Mesendoderm (in vitro differentiated cells): ENCODE measurements at regions not wholly inside any gene's neighbourhood (a gene's known extent, or its start where the extent isn't known, plus 50 kb on each side); places are given as distances from the start of the nearest gene placed in this dataset.

Experiments used
- DNase-seq: peaks from one replicate; pipeline ENCODE4 v3.0.0; 2013
- H2AK5ac ChIP-seq: 2 replicates; pipeline ENCODE4 v1.6.1; 2013; ENCODE audit warnings: low read length, inconsistent platforms
- H2BK120ac ChIP-seq: 2 replicates; pipeline ENCODE4 v1.6.1; 2013; ENCODE audit warnings: low read depth, mild to moderate bottlenecking, low read length, moderate library complexity, mixed read lengths
- H2BK15ac ChIP-seq: replicated peaks from 2 replicates; pipeline ENCODE4 v1.6.1; 2013; ENCODE audit warnings: low read depth, mild to moderate bottlenecking, moderate library complexity
- H2BK5ac ChIP-seq: 2 replicates; pipeline ENCODE4 v1.6.1; 2013; ENCODE audit warnings: low read length, inconsistent platforms
- H3K18ac ChIP-seq: 2 replicates; pipeline ENCODE4 v1.6.1; 2013; ENCODE audit warnings: mild to moderate bottlenecking, low read length, mixed read lengths
- H3K23ac ChIP-seq: one replicate; pipeline ENCODE4 v1.6.1; 2013; ENCODE audit warnings: low read length
- H3K27ac ChIP-seq: 2 replicates; pipeline ENCODE4 v1.5.1; 2013; ENCODE audit warnings: low read depth, mild to moderate bottlenecking, inconsistent platforms, low read length, moderate library complexity
- H3K27me3 ChIP-seq: 2 replicates; pipeline ENCODE4 v1.6.1; 2013; ENCODE audit warnings: low read length, control low read depth, mild to moderate bottlenecking, inconsistent platforms; ENCODE audit not compliant: insufficient read depth, poor library complexity
- H3K36me3 ChIP-seq: 2 replicates; pipeline ENCODE4 v1.6.1; 2013; ENCODE audit warnings: low read length, inconsistent platforms; ENCODE audit not compliant: control insufficient read depth, insufficient read depth
- H3K4ac ChIP-seq: one replicate; pipeline ENCODE4 v1.6.1; 2013; ENCODE audit warnings: low read depth, mild to moderate bottlenecking, low read length, moderate library complexity
- H3K4me1 ChIP-seq: 2 replicates; pipeline ENCODE4 v1.6.1; 2013; ENCODE audit warnings: low read depth, low read length, inconsistent platforms; ENCODE audit not compliant: control insufficient read depth
- H3K4me2 ChIP-seq: 2 replicates; pipeline ENCODE4 v1.6.1; 2013; ENCODE audit warnings: low read length
- H3K4me3 ChIP-seq: 2 replicates; pipeline ENCODE4 v1.5.1; 2013; ENCODE audit warnings: mild to moderate bottlenecking, low read length
- H3K56ac ChIP-seq: one replicate; pipeline ENCODE4 v1.6.1; 2013; ENCODE audit warnings: low read length
- H3K79me1 ChIP-seq: 2 replicates; pipeline ENCODE4 v1.6.1; 2013; ENCODE audit warnings: low read length, inconsistent platforms
- H3K79me2 ChIP-seq: 2 replicates; pipeline ENCODE4 v1.6.1; 2013; ENCODE audit warnings: mild to moderate bottlenecking, low read length; ENCODE audit not compliant: control insufficient read depth, insufficient read depth
- H3K9ac ChIP-seq: 2 replicates; pipeline ENCODE4 v1.6.1; 2013; ENCODE audit warnings: low read length, inconsistent platforms
- H4K5ac ChIP-seq: one replicate; pipeline ENCODE4 v1.6.1; 2013; ENCODE audit warnings: low read length
- H4K8ac ChIP-seq: one replicate; pipeline ENCODE4 v1.6.1; 2013; ENCODE audit warnings: low read depth, mild to moderate bottlenecking, control low read depth, low read length, moderate library complexity
- WGBS: extraction: QIAGEN DNeasy Blood & Tissue Kit; methylation state at CpG from one replicate; pipeline ENCODE4 v1.1.7; 2013; ENCODE audit warnings: low lambda C conversion rate, missing lambda C conversion rate; ENCODE audit not compliant: insufficient coverage; ENCODE audit errors: extremely low coverage; 5-methylcytosine and 5-hydroxymethylcytosine counted together

DNA sequence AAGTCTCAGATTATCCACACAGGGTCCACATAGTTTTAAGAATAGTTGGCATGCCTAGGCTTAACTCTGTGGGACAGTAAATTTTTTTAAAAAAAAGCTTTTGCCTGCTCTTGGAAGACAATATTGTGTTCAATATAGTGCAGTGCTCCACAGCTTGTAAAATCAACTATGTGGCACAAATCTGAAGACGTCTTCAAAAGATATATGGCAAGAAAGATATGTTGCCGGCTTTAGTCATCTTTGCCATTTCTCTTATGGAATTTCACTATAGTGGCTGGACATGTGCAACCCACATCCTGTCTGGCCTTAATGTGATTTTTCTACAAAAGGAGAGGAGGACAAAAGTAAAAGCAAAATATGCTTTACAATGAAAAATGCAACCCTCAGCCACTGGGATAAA is 90.5 kb downstream of the MGST1 start:
- H3K4ac ChIP-seq: no peak overlapping the region
- H3K27me3 ChIP-seq: no peaks in the 10 kb centered on the region
- WGBS: no CpG with 5 or more reads among the region's 2 CpGs
- H3K36me3 ChIP-seq: no peaks in the 10 kb centered on the region
- no peak overlapping the region for H3K18ac ChIP-seq
- H3K79me1 ChIP-seq: no peaks in the 10 kb centered on the region
- H3K9ac ChIP-seq: no peak overlapping the region
- H2BK15ac ChIP-seq: no peak overlapping the region
- no peak overlapping the region for H3K23ac ChIP-seq
- no peak overlapping the region for H4K5ac ChIP-seq
- no peak overlapping the region for H2BK5ac ChIP-seq
- no peaks in the 10 kb centered on the region for H3K4me1 ChIP-seq
- no peak overlapping the region for H3K56ac ChIP-seq
- no peak overlapping the region for H3K27ac ChIP-seq
- H3K4me2 ChIP-seq: no peak overlapping the region
- DNase-seq: no peak
- H3K4me3 ChIP-seq: no peak overlapping the region
- no peak overlapping the region for H2AK5ac ChIP-seq
- no peak overlapping the region for H2BK120ac ChIP-seq
- H4K8ac ChIP-seq: no peak overlapping the region
- no peaks in the 10 kb centered on the region for H3K79me2 ChIP-seq

- H3K4me3 ChIP-seq: no peak overlapping the region
- no peaks in the 10 kb centered on the region for H3K79me1 ChIP-seq
- no peak overlapping the region for H2AK5ac ChIP-seq
- no peak overlapping the region for H3K4ac ChIP-seq
- no peak overlapping the region for H3K9ac ChIP-seq
- H3K4me2 ChIP-seq: no peak overlapping the region
- DNase-seq: no peak
- H3K36me3 ChIP-seq: no peaks in the 10 kb centered on the region
- H3K79me2 ChIP-seq: no peaks in the 10 kb centered on the region
- no peak overlapping the region for H2BK120ac ChIP-seq
- H3K27ac ChIP-seq: no peak overlapping the region
- H3K4me1 ChIP-seq: peaks cover 6% of the 10 kb centered on the region
- no CpG with 5 or more reads among the region's 2 CpGs for WGBS
- no peak overlapping the region for H4K5ac ChIP-seq
- no peak overlapping the region for H2BK5ac ChIP-seq
- H3K18ac ChIP-seq: no peak overlapping the region
- H3K23ac ChIP-seq: no peak overlapping the region
- H4K8ac ChIP-seq: no peak overlapping the region
- no peaks in the 10 kb centered on the region for H3K27me3 ChIP-seq
- H3K56ac ChIP-seq: no peak overlapping the region
- no peak overlapping the region for H2BK15ac ChIP-seq
These were observed 102.0 kb downstream of the MGST1 start for GRCh38 chr12:16449459-16449858.

DNA sequence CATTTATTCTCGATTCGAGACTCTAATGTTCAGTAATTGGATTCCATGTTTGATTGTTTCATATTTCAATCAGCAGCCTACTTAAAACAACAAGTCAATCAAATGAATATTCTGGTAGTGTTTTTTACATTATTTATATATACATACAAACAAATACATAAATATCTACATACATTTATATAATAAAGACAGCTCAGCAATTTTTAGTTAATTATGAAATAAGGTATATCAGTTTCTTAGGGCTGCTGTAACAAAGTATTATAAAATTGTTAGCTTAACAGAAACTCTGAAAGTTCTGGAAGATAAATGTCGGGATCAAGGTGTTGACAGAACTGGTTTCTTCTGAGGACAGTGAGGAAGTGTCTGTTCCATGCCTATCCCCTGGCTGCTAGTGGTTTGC is 105.9 kb downstream of the MGST1 start:
- Histone ChIP-seq H4K8ac (no peak overlapping the region), H3K79me2 (no peaks in the 10 kb centered on the region), H3K27ac (no peak overlapping the region), H2AK5ac (no peak overlapping the region), H2BK5ac (no peak overlapping the region), H3K9ac (no peak overlapping the region), H3K4me1 (peaks cover 6% of the 10 kb centered on the region), H3K23ac (no peak overlapping the region), H3K27me3 (no peaks in the 10 kb centered on the region), H3K79me1 (no peaks in the 10 kb centered on the region), H2BK15ac (no peak overlapping the region), H3K36me3 (no peaks in the 10 kb centered on the region), H3K4me3 (no peak overlapping the region), H2BK120ac (no peak overlapping the region), H3K4me2 (no peak overlapping the region), H3K56ac (no peak overlapping the region), H3K4ac (no peak overlapping the region), H3K18ac (no peak overlapping the region), H4K5ac (no peak overlapping the region)
- no peak for DNase-seq
- no CpG with 5 or more reads among the region's 3 CpGs for WGBS

DNA sequence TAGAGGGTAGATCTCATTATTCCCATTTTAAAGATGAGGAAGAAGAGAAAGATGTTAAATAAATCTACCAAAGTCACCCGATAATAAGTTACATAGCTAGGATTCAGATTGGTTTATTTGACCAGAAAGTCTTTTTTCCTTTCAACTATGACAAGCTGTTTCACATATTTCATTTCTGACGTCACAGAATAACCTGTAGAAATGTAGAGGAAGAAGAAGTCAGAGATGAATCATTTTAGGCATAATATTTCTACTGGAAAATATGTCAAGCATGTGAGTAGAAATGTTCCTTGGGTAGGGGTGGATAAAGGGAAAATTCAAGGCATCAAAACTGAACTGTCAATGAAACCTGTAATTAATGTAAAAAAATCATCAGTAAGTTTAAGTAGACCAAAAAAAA is 107.0 kb downstream of the MGST1 start:
- H3K79me2 ChIP-seq: no peaks in the 10 kb centered on the region
- no peak overlapping the region for H4K8ac ChIP-seq
- H3K36me3 ChIP-seq: no peaks in the 10 kb centered on the region
- no peaks in the 10 kb centered on the region for H3K27me3 ChIP-seq
- no peaks in the 10 kb centered on the region for H3K79me1 ChIP-seq
- no peak overlapping the region for H2BK15ac ChIP-seq
- no peak overlapping the region for H3K4me3 ChIP-seq
- no peak overlapping the region for H2BK5ac ChIP-seq
- peaks cover 6% of the 10 kb centered on the region for H3K4me1 ChIP-seq
- no peak for DNase-seq
- no peak overlapping the region for H3K9ac ChIP-seq
- no peak overlapping the region for H3K56ac ChIP-seq
- no peak overlapping the region for H4K5ac ChIP-seq
- no peak overlapping the region for H3K4me2 ChIP-seq
- H2BK120ac ChIP-seq: no peak overlapping the region
- H3K23ac ChIP-seq: no peak overlapping the region
- no peak overlapping the region for H3K4ac ChIP-seq
- no peak overlapping the region for H3K27ac ChIP-seq
- H3K18ac ChIP-seq: no peak overlapping the region
- WGBS: no CpG with 5 or more reads among the region's 2 CpGs
- H2AK5ac ChIP-seq: no peak overlapping the region

DNA sequence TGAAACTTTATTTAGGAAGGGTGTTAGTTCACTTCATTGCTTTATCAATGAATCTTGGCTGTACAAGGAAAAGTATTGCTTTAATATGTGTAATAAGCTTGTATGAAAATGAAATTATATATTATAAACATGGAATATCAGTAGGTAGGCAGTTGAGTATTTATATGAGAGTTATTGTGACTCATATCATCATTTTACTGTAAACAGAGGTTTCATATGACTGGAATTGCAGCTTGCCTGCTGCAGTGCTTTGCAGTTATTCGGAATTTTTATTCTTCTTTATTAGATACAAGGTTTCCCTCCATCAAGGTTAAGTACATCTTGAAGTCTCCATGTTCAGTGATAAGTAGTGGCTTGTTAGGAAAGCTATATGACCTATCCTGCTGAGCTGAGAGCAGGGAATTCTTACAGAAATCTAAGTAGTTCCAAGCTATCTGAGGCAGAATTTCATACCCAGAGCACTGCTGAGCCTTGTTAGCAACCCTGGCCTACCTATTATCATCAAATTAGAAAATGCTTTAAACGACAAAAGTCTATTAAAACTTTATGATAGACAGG is 111.2 kb downstream of the MGST1 start:
- Histone ChIP-seq H3K4me1 (no peaks in the 10 kb centered on the region), H3K4me2 (no peak overlapping the region)
- WGBS: no CpG with 5 or more reads among the region's 2 CpGs

GRCh38 chr12:16467272-16467671 is 119.8 kb downstream of the MGST1 start:
- no peak overlapping the region for H4K5ac ChIP-seq
- H3K36me3 ChIP-seq: no peaks in the 10 kb centered on the region
- no peak overlapping the region for H4K8ac ChIP-seq
- no peaks in the 10 kb centered on the region for H3K4me1 ChIP-seq
- no peak for DNase-seq
- no peak overlapping the region for H2AK5ac ChIP-seq
- H3K56ac ChIP-seq: no peak overlapping the region
- no peak overlapping the region for H3K23ac ChIP-seq
- H3K18ac ChIP-seq: no peak overlapping the region
- H3K79me2 ChIP-seq: no peaks in the 10 kb centered on the region
- no peak overlapping the region for H2BK120ac ChIP-seq
- no peak overlapping the region for H3K4me3 ChIP-seq
- no peak overlapping the region for H2BK15ac ChIP-seq
- H3K79me1 ChIP-seq: no peaks in the 10 kb centered on the region
- H3K27me3 ChIP-seq: no peaks in the 10 kb centered on the region
- no peak overlapping the region for H2BK5ac ChIP-seq
- H3K27ac ChIP-seq: no peak overlapping the region
- H3K9ac ChIP-seq: no peak overlapping the region
- H3K4ac ChIP-seq: no peak overlapping the region
- H3K4me2 ChIP-seq: no peak overlapping the region

More for the DNA sequence above, 111.2 kb downstream of the MGST1 start:
- Histone ChIP-seq H2BK15ac (no peak overlapping the region), H2AK5ac (no peak overlapping the region), H3K36me3 (no peaks in the 10 kb centered on the region), H3K9ac (no peak overlapping the region), H3K79me1 (no peaks in the 10 kb centered on the region), H2BK120ac (no peak overlapping the region), H4K8ac (no peak overlapping the region), H2BK5ac (no peak overlapping the region), H3K23ac (no peak overlapping the region), H3K4me3 (no peak overlapping the region), H3K27me3 (no peaks in the 10 kb centered on the region), H3K79me2 (no peaks in the 10 kb centered on the region), H4K5ac (no peak overlapping the region), H3K27ac (no peak overlapping the region), H3K4ac (no peak overlapping the region), H3K18ac (no peak overlapping the region), H3K56ac (no peak overlapping the region)
- no peak for DNase-seq
